Hepatocyte (in vitro differentiated cells): ENCODE measurements at regions not wholly inside any gene's neighbourhood (a gene's known extent, or its start where the extent isn't known, plus 50 kb on each side); places are given as distances from the start of the nearest gene placed in this dataset.

Source experiments
- DNase-seq: peaks from one replicate; pipeline ENCODE4 v3.0.0-alpha.2; 2016; ENCODE audit warnings: low spot score
- H2AFZ ChIP-seq: fragments of 200-600 bp; sonication (generic); 2 replicates; pipeline ENCODE4 v1.6.0; 2016; ENCODE audit warnings: antibody characterized with exemption, mild to moderate bottlenecking
- H3K27ac ChIP-seq: fragments of 200-600 bp; sonication (generic); 2 replicates; pipeline ENCODE4 v1.5.1; 2016; ENCODE audit warnings: mild to moderate bottlenecking
- H3K27me3 ChIP-seq: fragments of 200-600 bp; sonication (generic); 2 replicates; pipeline ENCODE4 v1.6.1; 2016
- H3K36me3 ChIP-seq: fragments of 200-600 bp; sonication (generic); replicated peaks from 2 replicates; pipeline ENCODE4 v1.5.1; 2016; ENCODE audit warnings: low read depth; ENCODE audit not compliant: insufficient read depth
- H3K4me1 ChIP-seq: fragments of 200-600 bp; sonication (generic); 2 replicates; pipeline ENCODE4 v1.5.1; 2016; ENCODE audit warnings: mild to moderate bottlenecking, moderate library complexity; ENCODE audit not compliant: insufficient read depth
- H3K4me2 ChIP-seq: fragments of 200-600 bp; sonication (generic); 2 replicates; pipeline ENCODE4 v1.6.0; 2016
- H3K4me3 ChIP-seq: fragments of 200-600 bp; sonication (generic); 2 replicates; pipeline ENCODE4 v1.5.1; 2016; ENCODE audit warnings: mild to moderate bottlenecking
- H3K79me2 ChIP-seq: fragments of 200-600 bp; sonication (generic); 2 replicates; pipeline ENCODE4 v1.6.0; 2017; ENCODE audit warnings: mild to moderate bottlenecking
- H3K9me2 ChIP-seq: fragments of 200-600 bp; sonication (generic); replicated peaks from 2 replicates; pipeline ENCODE4 v1.6.0; 2017; ENCODE audit warnings: mild to moderate bottlenecking; ENCODE audit not compliant: insufficient read depth
- H3K9me3 ChIP-seq: fragments of 200-600 bp; sonication (generic); 2 replicates; pipeline ENCODE4 v1.5.1; 2016; ENCODE audit warnings: low read depth, mild to moderate bottlenecking
- H4K20me1 ChIP-seq: fragments of 200-600 bp; sonication (generic); 2 replicates; pipeline ENCODE4 v1.6.0; 2016; ENCODE audit warnings: mild to moderate bottlenecking; ENCODE audit not compliant: insufficient read depth, poor library complexity, severe bottlenecking
- CTCF ChIP-seq: fragments of 200-600 bp; sonication (generic); IDR thresholded peaks from 2 replicates; pipeline ENCODE4 v1.5.1; 2016; ENCODE audit warnings: antibody characterized with exemption, mild to moderate bottlenecking; ENCODE audit not compliant: poor library complexity
- EZH2 ChIP-seq: fragments of 200-600 bp; sonication (generic); IDR thresholded peaks from 2 replicates; pipeline ENCODE4 v1.6.1; 2016; ENCODE audit warnings: antibody characterized with exemption, mild to moderate bottlenecking, borderline replicate concordance
- EZH2phosphoT487 ChIP-seq: fragments of 200-600 bp; sonication (generic); IDR thresholded peaks from one replicate; pipeline ENCODE4 v1.6.1; 2018; ENCODE audit warnings: antibody characterized with exemption, mild to moderate bottlenecking, low read depth, moderate library complexity; ENCODE audit not compliant: unreplicated experiment, severe bottlenecking
- WGBS: methylation state at CpG from one replicate; pipeline ENCODE4 v1.1.6; 2016; ENCODE audit warnings: low lambda C conversion rate; ENCODE audit errors: missing lambda C conversion rate; 5-methylcytosine and 5-hydroxymethylcytosine counted together

- H4K20me1 ChIP-seq: no peaks in the 10 kb centered on the region
- no peaks in the 10 kb centered on the region for H3K79me2 ChIP-seq
- no peak overlapping the region for H3K4me3 ChIP-seq
- no peak overlapping the region for H2AFZ ChIP-seq
- no peaks in the 10 kb centered on the region for H3K9me2 ChIP-seq
- no peak overlapping the region for H3K27ac ChIP-seq
- H3K4me1 ChIP-seq: no peaks in the 10 kb centered on the region
- TF ChIP-seq CTCF (no peak), EZH2 (no peak), EZH2phosphoT487 (no peak)
- whole genome bisulfite sequencing: 67% methylated on average over 2 of the region's 2 CpGs
- H3K4me2 ChIP-seq: no peak overlapping the region
- no peaks in the 10 kb centered on the region for H3K27me3 ChIP-seq
- no peaks in the 10 kb centered on the region for H3K9me3 ChIP-seq
- DNase-seq: no peak
- H3K36me3 ChIP-seq: no peaks in the 10 kb centered on the region
Observed at GRCh38 chr3:29083081-29083480, 197.8 kb upstream of the RBMS3 start.

DNA sequence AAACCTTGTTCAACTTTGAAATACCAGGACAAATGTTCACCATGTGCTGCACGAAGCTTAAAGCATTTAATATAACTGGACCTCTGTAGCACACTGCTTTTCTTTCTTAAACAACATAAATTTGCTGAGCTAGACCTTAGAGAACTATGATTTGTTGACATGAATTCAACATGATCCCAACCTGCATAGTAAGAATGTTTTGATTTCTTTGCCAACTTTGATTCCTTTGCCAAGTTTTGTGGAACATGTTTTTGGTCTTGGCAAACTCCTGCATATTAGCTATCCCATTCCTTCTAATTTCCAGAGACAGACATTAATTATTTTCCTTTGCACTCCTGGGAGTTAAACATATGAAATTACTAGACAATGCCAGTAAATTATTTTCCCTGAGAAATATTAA is 197.2 kb upstream of the RBMS3 start:
- H3K4me1 ChIP-seq: no peaks in the 10 kb centered on the region
- H3K9me2 ChIP-seq: no peaks in the 10 kb centered on the region
- H3K4me2 ChIP-seq: no peak overlapping the region
- no peaks in the 10 kb centered on the region for H3K79me2 ChIP-seq
- WGBS: 57% methylated on average over 1 of the region's 1 CpG
- no peak overlapping the region for H3K27ac ChIP-seq
- no peaks in the 10 kb centered on the region for H3K27me3 ChIP-seq
- no peaks in the 10 kb centered on the region for H4K20me1 ChIP-seq
- H3K9me3 ChIP-seq: no peaks in the 10 kb centered on the region
- H3K36me3 ChIP-seq: no peaks in the 10 kb centered on the region
- DNase-seq: no peak
- TF ChIP-seq CTCF (no peak), EZH2 (no peak), EZH2phosphoT487 (no peak)
- no peak overlapping the region for H3K4me3 ChIP-seq
- no peak overlapping the region for H2AFZ ChIP-seq

DNA sequence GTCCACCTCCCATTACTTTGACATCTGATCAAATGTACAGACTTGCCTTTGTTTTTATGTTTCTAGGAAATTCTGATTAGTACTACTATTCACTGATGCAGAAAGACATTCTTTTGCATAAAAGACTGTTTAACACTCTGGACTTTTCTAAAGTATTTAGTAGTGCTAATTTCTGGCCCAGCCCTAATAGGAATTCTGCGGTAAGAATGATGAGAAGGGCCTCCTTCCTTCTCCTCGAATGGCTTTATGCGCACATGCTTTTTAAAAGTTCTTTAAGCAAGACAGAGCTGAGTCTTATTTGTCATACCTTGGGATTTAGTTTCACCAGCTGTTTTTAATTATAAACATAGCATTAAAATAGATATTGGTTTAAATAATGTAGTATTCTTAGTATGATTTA is 192.3 kb upstream of the RBMS3 start:
- Histone ChIP-seq H3K36me3 (no peaks in the 10 kb centered on the region), H4K20me1 (no peaks in the 10 kb centered on the region), H3K4me2 (no peak overlapping the region), H3K27me3 (no peaks in the 10 kb centered on the region), H3K9me3 (no peaks in the 10 kb centered on the region), H3K79me2 (no peaks in the 10 kb centered on the region), H3K27ac (no peak overlapping the region), H2AFZ (no peak overlapping the region), H3K4me1 (no peaks in the 10 kb centered on the region), H3K4me3 (no peak overlapping the region), H3K9me2 (no peaks in the 10 kb centered on the region)
- no peak for DNase-seq
- TF ChIP-seq EZH2: no peak
- TF ChIP-seq CTCF: no peak
- TF ChIP-seq EZH2phosphoT487: no peak
- WGBS: 98% methylated on average over 3 of the region's 3 CpGs

- Histone ChIP-seq H3K27ac (no peak overlapping the region), H3K9me2 (no peaks in the 10 kb centered on the region), H3K36me3 (no peaks in the 10 kb centered on the region), H2AFZ (no peak overlapping the region), H3K27me3 (no peaks in the 10 kb centered on the region), H3K9me3 (no peaks in the 10 kb centered on the region), H3K4me2 (no peak overlapping the region), H3K4me3 (no peak overlapping the region), H4K20me1 (no peaks in the 10 kb centered on the region), H3K4me1 (no peaks in the 10 kb centered on the region), H3K79me2 (no peaks in the 10 kb centered on the region)
- WGBS: 89% methylated on average over 4 of the region's 4 CpGs
- no peak for DNase-seq
- TF ChIP-seq CTCF (no peak), EZH2phosphoT487 (no peak), EZH2 (no peak)
Observed at GRCh38 chr3:29090912-29091597, 189.8 kb upstream of the RBMS3 start.
